ENCODE measurements at regions not wholly inside any gene's neighbourhood (a gene's known extent, or its start where the extent isn't known, plus 50 kb on each side); places are given as distances from the start of the nearest gene placed in this dataset.

- Histone ChIP-seq H3K36me3 (ENCODE audit: control insufficient read depth, insufficient read depth, low read length) (no peaks in the 10 kb centered on the region), H3K27me3 (ENCODE audit: control insufficient read depth, insufficient read depth, low read length) (no peaks in the 10 kb centered on the region), H3K4me3 (ENCODE audit: low read depth, low read length) (no peak overlapping the region)
- no peak for DNase-seq (ENCODE audit: low read depth)
- TF ChIP-seq, protein P1, sequence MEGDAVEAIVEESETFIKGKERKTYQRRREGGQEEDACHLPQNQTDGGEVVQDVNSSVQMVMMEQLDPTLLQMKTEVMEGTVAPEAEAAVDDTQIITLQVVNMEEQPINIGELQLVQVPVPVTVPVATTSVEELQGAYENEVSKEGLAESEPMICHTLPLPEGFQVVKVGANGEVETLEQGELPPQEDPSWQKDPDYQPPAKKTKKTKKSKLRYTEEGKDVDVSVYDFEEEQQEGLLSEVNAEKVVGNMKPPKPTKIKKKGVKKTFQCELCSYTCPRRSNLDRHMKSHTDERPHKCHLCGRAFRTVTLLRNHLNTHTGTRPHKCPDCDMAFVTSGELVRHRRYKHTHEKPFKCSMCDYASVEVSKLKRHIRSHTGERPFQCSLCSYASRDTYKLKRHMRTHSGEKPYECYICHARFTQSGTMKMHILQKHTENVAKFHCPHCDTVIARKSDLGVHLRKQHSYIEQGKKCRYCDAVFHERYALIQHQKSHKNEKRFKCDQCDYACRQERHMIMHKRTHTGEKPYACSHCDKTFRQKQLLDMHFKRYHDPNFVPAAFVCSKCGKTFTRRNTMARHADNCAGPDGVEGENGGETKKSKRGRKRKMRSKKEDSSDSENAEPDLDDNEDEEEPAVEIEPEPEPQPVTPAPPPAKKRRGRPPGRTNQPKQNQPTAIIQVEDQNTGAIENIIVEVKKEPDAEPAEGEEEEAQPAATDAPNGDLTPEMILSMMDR (IDR thresholded peaks at IDR 0.05; ENCODE audit: insufficient read depth, low read depth, low read length) = no peak
- CTCF ChIA-PET = no interaction called here
- POLR2A ChIA-PET = no interaction called here
Measured at GRCh38 chr18:986552-986951, 81.9 kb downstream of the ADCYAP1 start.

GRCh38 chr18:987325-988186 is 82.9 kb downstream of the ADCYAP1 start:
- ChIA-PET POLR2A (no interaction called here), CTCF (interaction anchor here (0.6 to 1.2 kb wide), 3 partner anchors 9 to 66 kb away, joined by 3 read pairs; no protein-coding TSS in a partner anchor)
- Histone ChIP-seq H3K36me3 (ENCODE audit: control insufficient read depth, insufficient read depth, low read length) (no peaks in the 10 kb centered on the region), H3K4me3 (ENCODE audit: low read depth, low read length) (no peak overlapping the region), H3K27me3 (ENCODE audit: control insufficient read depth, insufficient read depth, low read length) (no peaks in the 10 kb centered on the region)
- peak; percentile 52 for DNase-seq (ENCODE audit: low read depth)
- TF ChIP-seq, protein P1 (IDR thresholded peaks at IDR 0.05; ENCODE audit: insufficient read depth, low read depth, low read length) = no peak

- H3K36me3 ChIP-seq (ENCODE audit: control insufficient read depth, insufficient read depth, low read length) = no peaks in the 10 kb centered on the region
- TF ChIP-seq, protein P1 (IDR thresholded peaks at IDR 0.05; ENCODE audit: insufficient read depth, low read depth, low read length) = no peak
- ChIA-PET POLR2A (interaction anchor here (0.6 kb wide), 1 partner anchor 9 kb away, joined by 4 read pairs; no protein-coding TSS in a partner anchor), CTCF (no interaction called here)
- DNase-seq (ENCODE audit: low read depth) = no peak
- no peak overlapping the region for H3K4me3 ChIP-seq (ENCODE audit: low read depth, low read length)
- H3K27me3 ChIP-seq (ENCODE audit: control insufficient read depth, insufficient read depth, low read length) = no peaks in the 10 kb centered on the region
Measured at GRCh38 chr18:989425-989824, 84.8 kb downstream of the ADCYAP1 start.

DNA sequence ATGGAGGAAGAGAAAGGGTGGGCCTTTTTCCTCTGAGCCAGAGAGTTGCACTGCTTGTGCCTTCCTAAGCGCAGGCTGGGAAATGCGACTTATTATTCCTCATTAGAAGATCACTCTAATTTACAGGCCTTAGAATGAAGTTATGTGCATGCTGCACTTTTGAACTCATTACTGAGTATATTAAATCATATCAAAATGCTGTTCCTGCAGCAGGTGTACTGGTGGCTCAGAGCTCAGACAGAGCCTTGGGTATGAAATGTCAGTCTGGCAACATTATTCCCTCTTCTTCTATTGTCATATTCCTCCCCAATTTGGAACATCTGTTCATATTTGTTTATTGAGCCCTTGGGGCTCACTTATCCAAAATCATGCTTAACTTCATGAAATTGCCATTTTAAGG is 85.5 kb downstream of the ADCYAP1 start:
- DNase-seq (ENCODE audit: low read depth) = no peak
- Histone ChIP-seq H3K4me3 (ENCODE audit: low read depth, low read length) (no peak overlapping the region), H3K27me3 (ENCODE audit: control insufficient read depth, insufficient read depth, low read length) (no peaks in the 10 kb centered on the region), H3K36me3 (ENCODE audit: control insufficient read depth, insufficient read depth, low read length) (no peaks in the 10 kb centered on the region)
- POLR2A ChIA-PET = no interaction called here
- CTCF ChIA-PET = no interaction called here
- TF ChIP-seq, protein P1 (IDR thresholded peaks at IDR 0.05; ENCODE audit: insufficient read depth, low read depth, low read length) = no peak

GRCh38 chr18:991441-991840 is 86.8 kb downstream of the ADCYAP1 start:
- CTCF ChIA-PET = no interaction called here
- no peaks in the 10 kb centered on the region for H3K27me3 ChIP-seq (ENCODE audit: control insufficient read depth, insufficient read depth, low read length)
- no peak for DNase-seq (ENCODE audit: low read depth)
- no peaks in the 10 kb centered on the region for H3K36me3 ChIP-seq (ENCODE audit: control insufficient read depth, insufficient read depth, low read length)
- TF ChIP-seq, protein P1 (IDR thresholded peaks at IDR 0.05; ENCODE audit: insufficient read depth, low read depth, low read length) = no peak
- POLR2A ChIA-PET = no interaction called here
- H3K4me3 ChIP-seq (ENCODE audit: low read depth, low read length) = no peak overlapping the region

All from BJ (cell line).